ENCODE measurements at regions not wholly inside any gene's neighbourhood (a gene's known extent, or its start where the extent isn't known, plus 50 kb on each side); places are given as distances from the start of the nearest gene placed in this dataset.

DNA sequence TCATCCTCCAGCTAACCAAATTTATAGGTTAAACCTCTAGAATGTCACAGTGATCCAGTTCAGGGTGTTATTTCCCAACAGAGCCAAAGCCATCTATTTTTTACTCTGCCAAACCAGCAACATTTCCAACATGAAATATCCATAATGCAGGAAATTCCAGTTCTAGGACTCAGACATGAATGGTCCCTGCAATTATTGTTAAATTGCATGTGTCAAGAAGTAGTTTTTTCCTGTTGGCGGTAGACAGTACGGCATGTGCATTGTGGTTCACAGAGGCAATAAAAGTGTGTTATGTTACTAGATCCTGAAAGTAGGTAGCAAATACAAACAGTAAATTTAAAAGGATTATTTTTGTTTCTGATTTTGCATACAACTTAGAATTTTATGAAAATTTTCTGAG lies 215.7 kb upstream of the THBS1 start:
- H3K9me1 ChIP-seq (replicated peaks; ENCODE audit: control insufficient read depth, extremely low read depth, insufficient read depth, low read length), result no peaks in the 10 kb centered on the region
- peaks cover 2% of the 10 kb centered on the region for H3K79me2 ChIP-seq (ENCODE audit: control insufficient read depth, insufficient read depth, low read length)
- no peaks in the 10 kb centered on the region for H3K36me3 ChIP-seq (ENCODE audit: control insufficient read depth in 2 of 2, extremely low read depth in 1 of 2, insufficient read depth in 2 of 2, low read length in 2 of 2)
- ChIA-PET POLR2A (interaction anchor here (1.4 to 5.1 kb wide), 6 partner anchors 65 to 235 kb away, joined by 3 to 86 read pairs (median 9); partner anchors contain the start of gene THBS1), CTCF (interaction anchor here (0.9 to 5.4 kb wide), 4 partner anchors 32 to 214 kb away, joined by 3 to 72 read pairs (median 16); partner anchors contain the start of gene THBS1)
- no peaks in the 10 kb centered on the region for H3K27me3 ChIP-seq (ENCODE audit: control insufficient read depth in 2 of 2, insufficient read depth in 2 of 2, low read length in 2 of 2)
- dilution Hi-C loops (cut with MboI; ENCODE audit: extremely low pct_ligation_motif_present, low sequenced_read_pairs), result loop anchor here (25.0 kb wide), 1 partner anchor 178 kb away; no protein-coding TSS in a partner anchor
- TF ChIP-seq POLR2A (IDR thresholded peaks at IDR 0.05; ENCODE audit: low read depth, low read length), result peak; percentile 44
- peak; percentile 76 for TF ChIP-seq JUN (IDR thresholded peaks at IDR 0.05; ENCODE audit: borderline replicate concordance, insufficient read depth, insufficient read length, low read depth)
- TF ChIP-seq FOS (IDR thresholded peaks at IDR 0.05; ENCODE audit: borderline replicate concordance, insufficient read depth, low read length), result peak; percentile 89
- no peak for TF ChIP-seq EZH2 (IDR thresholded peaks at IDR 0.05; ENCODE audit: borderline replicate concordance, low read depth, low read length, severe bottlenecking)
- TF ChIP-seq POLR2AphosphoS5 (IDR thresholded peaks at IDR 0.05; ENCODE audit: insufficient read depth, low read depth, low read length), result peak; percentile 81
- TF ChIP-seq GATA2 (IDR thresholded peaks at IDR 0.05; ENCODE audit: insufficient read depth, insufficient read length, low read depth, low read length), result no peak
- TF ChIP-seq, protein P1, sequence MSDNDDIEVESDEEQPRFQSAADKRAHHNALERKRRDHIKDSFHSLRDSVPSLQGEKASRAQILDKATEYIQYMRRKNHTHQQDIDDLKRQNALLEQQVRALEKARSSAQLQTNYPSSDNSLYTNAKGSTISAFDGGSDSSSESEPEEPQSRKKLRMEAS (IDR thresholded peaks at IDR 0.05; ENCODE audit: insufficient read depth, insufficient read length), result no peak
- TF ChIP-seq, protein P2, sequence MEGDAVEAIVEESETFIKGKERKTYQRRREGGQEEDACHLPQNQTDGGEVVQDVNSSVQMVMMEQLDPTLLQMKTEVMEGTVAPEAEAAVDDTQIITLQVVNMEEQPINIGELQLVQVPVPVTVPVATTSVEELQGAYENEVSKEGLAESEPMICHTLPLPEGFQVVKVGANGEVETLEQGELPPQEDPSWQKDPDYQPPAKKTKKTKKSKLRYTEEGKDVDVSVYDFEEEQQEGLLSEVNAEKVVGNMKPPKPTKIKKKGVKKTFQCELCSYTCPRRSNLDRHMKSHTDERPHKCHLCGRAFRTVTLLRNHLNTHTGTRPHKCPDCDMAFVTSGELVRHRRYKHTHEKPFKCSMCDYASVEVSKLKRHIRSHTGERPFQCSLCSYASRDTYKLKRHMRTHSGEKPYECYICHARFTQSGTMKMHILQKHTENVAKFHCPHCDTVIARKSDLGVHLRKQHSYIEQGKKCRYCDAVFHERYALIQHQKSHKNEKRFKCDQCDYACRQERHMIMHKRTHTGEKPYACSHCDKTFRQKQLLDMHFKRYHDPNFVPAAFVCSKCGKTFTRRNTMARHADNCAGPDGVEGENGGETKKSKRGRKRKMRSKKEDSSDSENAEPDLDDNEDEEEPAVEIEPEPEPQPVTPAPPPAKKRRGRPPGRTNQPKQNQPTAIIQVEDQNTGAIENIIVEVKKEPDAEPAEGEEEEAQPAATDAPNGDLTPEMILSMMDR (IDR thresholded peaks at IDR 0.05; ENCODE audit: extremely low read depth in 1 of 2, insufficient read depth in 1 of 2, low read depth in 1 of 2, low read length in 2 of 2), result peak in 1 of 2 donors; percentile 7
- no peak for TF ChIP-seq MYC (IDR thresholded peaks at IDR 0.05; ENCODE audit: low read depth, low read length)
- no TSS peak for BruUV-seq (replicated peaks)
- H3K4me3 ChIP-seq (replicated peaks in 1 of 3; ENCODE audit: insufficient read depth in 1 of 3, low read depth in 1 of 3, low read length in 3 of 3), result peak overlapping the region in 1 of 3 experiments; percentile 10
- intact Hi-C loops (cut with micrococcal nuclease), result no loop called here
- no peaks in the 10 kb centered on the region for H4K20me1 ChIP-seq (replicated peaks; ENCODE audit: control insufficient read depth, extremely low read depth, insufficient read depth, low read length)
- H3K9ac ChIP-seq (replicated peaks; ENCODE audit: extremely low read depth, insufficient read depth, low read length), result peak overlapping the region; percentile 71
- no peaks in the 10 kb centered on the region for H3K9me3 ChIP-seq (replicated peaks; ENCODE audit: control insufficient read depth, insufficient read depth, low read length)
- H3K4me1 ChIP-seq (ENCODE audit: control insufficient read depth, extremely low read depth, insufficient read depth, low read length), result peaks cover 66% of the 10 kb centered on the region
- peak overlapping the region; percentile 100 for H3K27ac ChIP-seq (ENCODE audit: insufficient read depth, low read depth, low read length)
- FAIRE-seq, result peak; percentile 86
- H3K4me2 ChIP-seq (ENCODE audit: insufficient read depth, low read length), result peak overlapping the region; percentile 72
- H2AFZ ChIP-seq (ENCODE audit: low read depth, low read length), result no peak overlapping the region
- peak; percentile 95 for DNase-seq (ENCODE audit: low read depth, low spot score)

Data from endothelial cell of umbilical vein (primary cell).